GM21529 (cell line): ENCODE measurements at regions not wholly inside any gene's neighbourhood (a gene's known extent, or its start where the extent isn't known, plus 50 kb on each side); places are given as distances from the start of the nearest gene placed in this dataset.
"Not testable (repeated sequence)": the region's sequence is repeated elsewhere in the genome, so short reads cannot be mapped to it uniquely, and the experiment has no call there.

Experiments
- ATAC-seq: cut with Tn5 transposase; IDR thresholded peaks from one replicate; pipeline ENCODE4 v1.9.1; 2021; ENCODE audit not compliant: unreplicated experiment

DNA sequence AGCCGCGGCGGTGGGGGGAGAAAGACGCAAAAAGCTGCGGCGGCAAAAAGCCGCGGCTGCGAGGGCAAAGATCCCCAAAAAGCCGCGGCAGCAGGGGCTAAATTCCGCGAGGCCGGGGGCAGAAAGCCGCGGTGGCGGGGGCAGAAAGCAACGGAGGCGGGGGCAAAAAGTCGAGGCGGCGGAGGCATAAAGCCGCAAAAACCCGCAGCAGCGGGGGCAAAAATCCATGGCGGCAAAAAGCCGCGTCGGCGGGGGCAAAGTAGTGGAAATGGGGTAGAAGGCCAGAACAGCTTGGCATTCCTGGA lies 1669.2 kb downstream of the RPIA start:
- not testable (repeated sequence) for ATAC-seq
